SK-N-SH treated with all-trans-retinoic acid at 6 μM for 48 hours (cell line): ENCODE measurements at regions not wholly inside any gene's neighbourhood (a gene's known extent, or its start where the extent isn't known, plus 50 kb on each side); places are given as distances from the start of the nearest gene placed in this dataset.

Experiments used
- ATAC-seq: fragments of 200-7000 bp; cut with Tn5 transposase; 3 replicates; pipeline ENCODE4 v1.9.1; 2020; ENCODE audit warnings: mild to moderate bottlenecking, moderate library complexity
- ARNTL ChIP-seq: fragments of 450-650 bp; formaldehyde crosslinking; IDR thresholded peaks from 2 replicates; pipeline ENCODE4 v1.5.0; 2020; ENCODE audit warnings: low read depth, mild to moderate bottlenecking, moderate library complexity, borderline replicate concordance
- BACH2 ChIP-seq: fragments of 250-450 bp; sonication (Bioruptor Pico); IDR thresholded peaks from 2 replicates; pipeline ENCODE4 v1.9.0; 2021; ENCODE audit warnings: mild to moderate bottlenecking, borderline replicate concordance
- CREB5 ChIP-seq: fragments of 250-450 bp; sonication (Bioruptor Pico); IDR thresholded peaks from 2 replicates; pipeline ENCODE4 v1.5.1; 2020; ENCODE audit warnings: low read depth, mild to moderate bottlenecking, moderate library complexity
- CSDC2 ChIP-seq: fragments of 250-450 bp; sonication (Bioruptor Pico); IDR thresholded peaks from 2 replicates; pipeline ENCODE4 v1.5.0; 2020; ENCODE audit warnings: mild to moderate bottlenecking, moderate library complexity
- CSRNP3 ChIP-seq: fragments of 250-450 bp; sonication (Bioruptor Pico); IDR thresholded peaks from 2 replicates; pipeline ENCODE4 v1.5.1; 2021; ENCODE audit warnings: mild to moderate bottlenecking, moderate library complexity
- ESRRG ChIP-seq: fragments of 250-450 bp; sonication (Bioruptor Pico); IDR thresholded peaks from 2 replicates; pipeline ENCODE4 v1.6.1; 2021; ENCODE audit warnings: mild to moderate bottlenecking
- GLIS3 ChIP-seq: fragments of 250-450 bp; sonication (Bioruptor Pico); IDR thresholded peaks from 2 replicates; pipeline ENCODE4 v1.5.0; 2020; ENCODE audit warnings: mild to moderate bottlenecking, moderate library complexity
- ISL1 ChIP-seq: fragments of 250-450 bp; sonication (Bioruptor Pico); IDR thresholded peaks from 2 replicates; pipeline ENCODE4 v2.1.2; 2022; ENCODE audit warnings: mild to moderate bottlenecking, moderate library complexity
- OSR1 ChIP-seq: fragments of 250-450 bp; sonication (Bioruptor Pico); IDR thresholded peaks from 2 replicates; pipeline ENCODE4 v1.8.0; 2022; ENCODE audit warnings: moderate library complexity, mild to moderate bottlenecking, inconsistent platforms
- PATZ1 ChIP-seq: fragments of 250-450 bp; sonication (Bioruptor Pico); IDR thresholded peaks from 2 replicates; pipeline ENCODE4 v1.8.0; 2020; ENCODE audit warnings: mild to moderate bottlenecking, moderate library complexity, borderline replicate concordance
- POU6F1 ChIP-seq: fragments of 250-450 bp; sonication (Bioruptor Pico); IDR thresholded peaks from 2 replicates; pipeline ENCODE4 v1.8.0; 2021; ENCODE audit warnings: low read depth, mild to moderate bottlenecking, moderate library complexity, borderline replicate concordance
- PPARA ChIP-seq: fragments of 250-450 bp; sonication (Bioruptor Pico); IDR thresholded peaks from 2 replicates; pipeline ENCODE4 v1.5.0; 2020; ENCODE audit warnings: mild to moderate bottlenecking, borderline replicate concordance
- RARB ChIP-seq: fragments of 250-450 bp; sonication (Bioruptor Pico); IDR thresholded peaks from 2 replicates; pipeline ENCODE4 v1.8.0; 2021; ENCODE audit warnings: mild to moderate bottlenecking, moderate library complexity
- SNAI2 ChIP-seq: fragments of 250-450 bp; sonication (Bioruptor Pico); IDR thresholded peaks from 2 replicates; pipeline ENCODE4 v1.5.0; 2020; ENCODE audit warnings: mild to moderate bottlenecking, moderate library complexity
- TCF4 ChIP-seq: fragments of 250-450 bp; sonication (Bioruptor Pico); IDR thresholded peaks from 2 replicates; pipeline ENCODE4 v1.8.0; 2021; ENCODE audit warnings: mild to moderate bottlenecking, moderate library complexity, borderline replicate concordance
- TOX ChIP-seq: fragments of 250-450 bp; sonication (Bioruptor Pico); IDR thresholded peaks from 2 replicates; pipeline ENCODE4 v1.8.0; 2021; ENCODE audit warnings: mild to moderate bottlenecking, moderate library complexity, borderline replicate concordance
- TSHZ2 ChIP-seq: fragments of 250-450 bp; sonication (Bioruptor Pico); IDR thresholded peaks from 2 replicates; pipeline ENCODE4 v1.5.0; 2020; ENCODE audit warnings: mild to moderate bottlenecking, moderate library complexity
- ZC3H10 ChIP-seq: fragments of 250-450 bp; sonication (Bioruptor Pico); IDR thresholded peaks from 2 replicates; pipeline ENCODE4 v1.5.1; 2021; ENCODE audit warnings: mild to moderate bottlenecking, moderate library complexity
- ZFP3 ChIP-seq: fragments of 250-450 bp; sonication (Bioruptor Pico); IDR thresholded peaks from 2 replicates; pipeline ENCODE4 v1.5.0; 2020; ENCODE audit warnings: mild to moderate bottlenecking, moderate library complexity
- ZFP30 ChIP-seq: fragments of 450-650 bp; formaldehyde crosslinking; IDR thresholded peaks from 2 replicates; pipeline ENCODE4 v1.5.0; 2022; ENCODE audit warnings: mild to moderate bottlenecking, moderate library complexity
- ZNF565 ChIP-seq: fragments of 450-650 bp; formaldehyde crosslinking; conservative IDR thresholded peaks from 2 replicates; pipeline ENCODE4 v1.5.0; 2020; ENCODE audit warnings: low read depth, mild to moderate bottlenecking, moderate library complexity
- ZNF70 ChIP-seq: fragments of 450-650 bp; formaldehyde crosslinking; IDR thresholded peaks from 2 replicates; pipeline ENCODE4 v1.5.0; 2020; ENCODE audit warnings: mild to moderate bottlenecking, moderate library complexity

GRCh38 chr2:180130403-180130802 lies 123.3 kb upstream of the CWC22 start:
- ATAC-seq, result no peak
- TF ChIP-seq PPARA (CRISPR knock-in tag), result no peak
- TF ChIP-seq ZFP30, result no peak
- no peak for TF ChIP-seq CSDC2 (CRISPR knock-in tag)
- no peak for TF ChIP-seq RARB (CRISPR knock-in tag)
- no peak for TF ChIP-seq ISL1 (CRISPR knock-in tag)
- TF ChIP-seq TSHZ2 (CRISPR knock-in tag), result no peak
- TF ChIP-seq GLIS3 (CRISPR knock-in tag), result no peak
- no peak for TF ChIP-seq OSR1 (CRISPR knock-in tag)
- no peak for TF ChIP-seq ZC3H10 (CRISPR knock-in tag)
- no peak for TF ChIP-seq TOX (CRISPR knock-in tag)
- no peak for TF ChIP-seq ZNF70 (CRISPR knock-in tag)
- no peak for TF ChIP-seq POU6F1 (CRISPR knock-in tag)
- no peak for TF ChIP-seq ZNF565 (CRISPR knock-in tag)
- TF ChIP-seq ARNTL (CRISPR knock-in tag), result no peak
- no peak for TF ChIP-seq BACH2 (CRISPR knock-in tag)
- no peak for TF ChIP-seq CSRNP3 (CRISPR knock-in tag)
- no peak for TF ChIP-seq ESRRG (CRISPR knock-in tag)

GRCh38 chr2:180128861-180129260 lies 121.8 kb upstream of the CWC22 start:
- ATAC-seq, result no peak
- TF ChIP-seq ZNF70 (CRISPR knock-in tag) (no peak), CREB5 (CRISPR knock-in tag) (no peak)

GRCh38 chr2:180125245-180125962 lies 118.3 kb upstream of the CWC22 start:
- peak; percentile 98 for ATAC-seq
- TF ChIP-seq PATZ1 (CRISPR knock-in tag) (no peak), RARB (CRISPR knock-in tag) (no peak), TSHZ2 (CRISPR knock-in tag) (no peak), ZNF565 (CRISPR knock-in tag) (no peak), ZFP30 (no peak), ZNF70 (CRISPR knock-in tag) (no peak), ZFP3 (CRISPR knock-in tag) (no peak), TCF4 (CRISPR knock-in tag) (no peak), CREB5 (CRISPR knock-in tag) (no peak), SNAI2 (no peak), POU6F1 (CRISPR knock-in tag) (no peak), ESRRG (CRISPR knock-in tag) (no peak)
